NCI-H2196 (cell line): ENCODE measurements at regions not wholly inside any gene's neighbourhood (a gene's known extent, or its start where the extent isn't known, plus 50 kb on each side); places are given as distances from the start of the nearest gene placed in this dataset.

Experiments used
- DNase-seq: peaks from one replicate; lab custom pipeline; 2025; ENCODE audit not compliant: unreplicated experiment; lab: John Stamatoyannopoulos, UW

- DNase-seq, result no peak
These were observed 163.5 kb upstream of the LMO4 start for GRCh38 chr1:87165177-87165576.

GRCh38 chr1:87167157-87167789 lies 161.4 kb upstream of the LMO4 start:
- DNase-seq, result no peak

- DNase-seq, result no peak
These were observed 160.7 kb upstream of the LMO4 start for GRCh38 chr1:87167848-87168525.

GRCh38 chr1:87169263-87169910 lies 159.3 kb upstream of the LMO4 start:
- DNase-seq, result no peak

- no peak for DNase-seq
These were observed 158.5 kb upstream of the LMO4 start for GRCh38 chr1:87170157-87170556.

- DNase-seq, result no peak
These were observed 157.6 kb upstream of the LMO4 start for GRCh38 chr1:87170931-87171598.

GRCh38 chr1:87173231-87173630 lies 155.4 kb upstream of the LMO4 start:
- no peak for DNase-seq

DNA sequence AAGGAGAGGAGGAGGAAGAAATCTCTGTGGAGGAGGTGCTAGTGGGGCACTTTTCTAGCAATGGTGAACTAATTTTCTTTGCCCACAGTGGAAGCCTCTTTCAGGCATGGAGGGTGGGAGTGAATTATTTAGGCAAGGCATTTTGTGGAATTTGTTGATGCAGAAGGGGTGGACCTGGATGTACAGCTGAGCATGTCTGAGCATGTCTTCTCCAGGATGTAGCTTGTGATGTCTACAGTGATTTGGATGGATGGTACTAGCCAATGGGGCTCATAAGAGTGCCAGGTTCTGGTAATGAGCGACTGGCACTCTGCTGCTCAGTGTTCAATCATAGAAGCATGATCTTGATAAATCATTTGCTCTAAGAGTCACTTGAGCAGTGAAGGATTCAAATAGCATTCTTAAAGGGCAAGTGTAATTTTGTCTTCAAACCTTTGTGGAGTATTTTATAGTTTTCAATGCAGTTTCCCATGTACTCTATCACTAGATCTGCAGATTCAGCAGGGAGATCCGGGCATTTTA lies 153.9 kb upstream of the LMO4 start:
- DNase-seq, result no peak

GRCh38 chr1:87176087-87176486 lies 152.6 kb upstream of the LMO4 start:
- DNase-seq, result no peak

DNA sequence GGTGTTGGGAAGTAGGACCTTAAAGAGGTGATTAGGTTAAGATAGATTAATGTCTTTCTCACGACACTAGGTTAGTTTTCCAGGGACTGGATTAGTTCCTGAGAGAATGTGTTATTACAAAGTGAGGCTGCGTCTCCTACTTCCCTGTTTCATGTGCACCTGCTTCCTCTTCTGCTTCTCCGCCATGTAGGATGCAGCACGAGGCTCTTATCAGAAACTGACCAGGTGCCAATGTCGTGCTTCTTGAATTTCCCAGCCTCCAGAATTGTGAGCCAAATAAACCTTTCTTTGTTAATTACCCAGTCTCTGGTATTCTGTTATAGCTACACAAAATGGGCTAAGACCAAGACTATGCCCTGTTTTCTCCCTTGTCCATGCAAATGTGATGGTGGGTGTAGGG lies 152.2 kb upstream of the LMO4 start:
- no peak for DNase-seq

- DNase-seq, result no peak
These were observed 150.2 kb upstream of the LMO4 start for GRCh38 chr1:87178441-87178840.

DNA sequence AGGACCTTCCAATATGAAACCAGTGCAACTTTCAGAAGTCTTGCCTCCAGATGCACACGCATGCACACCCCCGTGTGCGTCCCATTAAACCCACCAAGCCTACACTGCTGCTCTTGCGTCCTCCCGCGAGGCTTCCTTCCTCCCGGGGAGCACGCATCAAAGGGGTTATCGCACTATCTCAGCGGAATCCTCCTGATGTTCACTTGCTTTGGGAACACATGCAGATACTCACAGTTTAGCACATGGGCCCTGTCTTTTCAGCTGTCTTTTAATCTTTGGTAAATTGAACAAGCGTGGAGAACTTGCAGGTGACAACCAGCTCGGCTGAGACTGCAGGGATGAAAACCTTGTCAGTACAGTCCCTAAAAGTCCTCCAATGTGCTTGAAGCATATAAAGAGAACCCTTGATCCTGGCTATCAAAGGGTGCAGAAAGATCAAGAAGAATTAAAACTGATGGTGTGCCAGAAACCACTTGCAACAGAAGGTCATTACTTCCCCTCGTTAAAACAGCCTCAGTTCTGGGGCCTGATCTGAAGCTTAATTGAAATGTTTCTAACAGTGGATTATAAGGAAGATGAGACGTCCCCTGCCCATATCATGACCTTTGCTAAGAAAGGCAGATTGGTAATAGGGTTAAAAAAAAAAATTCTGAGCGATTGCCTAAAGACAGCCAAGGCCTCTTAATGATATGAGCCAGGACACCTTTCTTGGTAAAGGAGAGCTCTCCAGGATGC lies 149.4 kb upstream of the LMO4 start:
- no peak for DNase-seq

DNA sequence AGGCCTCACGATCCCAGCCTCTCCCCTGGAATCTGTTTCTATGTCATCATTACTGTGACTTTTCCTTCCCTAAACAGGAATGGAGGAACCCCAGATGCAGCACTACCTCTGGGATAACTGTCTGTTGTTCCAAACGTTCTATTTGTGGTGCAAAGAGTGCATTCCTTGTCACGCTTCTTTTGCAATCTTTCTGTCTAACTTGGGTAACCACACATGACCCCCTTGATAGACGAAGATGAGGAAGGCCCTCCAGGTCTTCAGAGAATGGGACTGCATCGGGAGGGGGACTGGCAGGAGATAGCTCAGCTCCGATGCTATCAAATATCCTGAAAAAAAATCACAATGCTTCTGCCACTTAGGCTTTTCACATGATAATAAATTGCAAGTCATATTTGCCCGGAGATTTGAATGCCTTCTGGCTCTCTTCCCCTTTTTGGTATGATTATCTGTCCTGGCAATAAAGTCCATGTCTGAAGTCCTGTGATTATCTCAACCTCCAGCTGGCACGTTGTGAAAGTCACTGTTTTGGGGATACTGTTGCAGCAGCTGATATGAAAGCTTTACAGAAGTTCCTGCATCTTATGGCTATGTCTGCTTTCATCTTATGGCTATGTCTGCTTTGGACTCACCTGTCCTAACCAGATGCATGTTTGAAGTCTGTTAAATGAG lies 148.7 kb upstream of the LMO4 start:
- DNase-seq, result no peak

- DNase-seq, result no peak
These were observed 148.0 kb upstream of the LMO4 start for GRCh38 chr1:87180682-87181081.

- DNase-seq, result no peak
These were observed 146.1 kb upstream of the LMO4 start for GRCh38 chr1:87182611-87183010.

DNA sequence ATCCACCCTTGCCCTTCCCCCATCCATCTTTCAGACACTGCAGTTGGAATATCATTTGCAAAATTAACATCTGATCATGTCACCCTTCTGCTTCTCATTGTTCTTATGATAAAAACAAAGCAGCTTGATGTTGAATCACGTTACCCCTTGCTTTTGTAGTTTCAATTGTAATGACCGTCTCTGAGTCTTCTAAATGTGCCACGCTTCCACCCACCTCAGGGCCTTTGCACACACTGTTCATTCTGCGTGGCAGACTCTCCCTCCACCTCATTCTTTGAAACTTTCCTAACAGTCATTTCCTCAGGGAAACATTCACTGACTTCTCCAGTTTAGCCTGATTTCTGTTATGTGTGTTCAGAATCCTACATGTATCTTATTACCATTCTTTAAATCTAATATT lies 143.6 kb upstream of the LMO4 start:
- no peak for DNase-seq

DNA sequence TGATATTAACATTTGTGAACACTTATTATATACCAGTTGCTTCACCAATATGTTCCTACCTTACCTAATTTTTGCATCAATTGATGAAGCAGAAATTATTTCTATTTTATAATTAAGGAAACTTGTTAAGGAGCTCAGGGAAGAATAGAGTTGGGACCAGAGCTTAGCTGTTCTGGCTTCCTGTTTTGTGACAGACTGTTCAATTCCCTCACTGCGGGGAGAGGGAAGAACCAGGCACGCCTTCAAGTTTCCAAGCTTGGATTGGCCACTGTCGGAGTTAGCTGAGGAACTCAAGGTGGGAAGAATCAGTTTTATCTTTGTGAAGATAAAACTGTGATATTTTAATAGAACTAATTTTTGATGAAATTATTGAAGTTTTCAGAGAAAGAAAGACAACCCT lies 142.3 kb upstream of the LMO4 start:
- no peak for DNase-seq

DNA sequence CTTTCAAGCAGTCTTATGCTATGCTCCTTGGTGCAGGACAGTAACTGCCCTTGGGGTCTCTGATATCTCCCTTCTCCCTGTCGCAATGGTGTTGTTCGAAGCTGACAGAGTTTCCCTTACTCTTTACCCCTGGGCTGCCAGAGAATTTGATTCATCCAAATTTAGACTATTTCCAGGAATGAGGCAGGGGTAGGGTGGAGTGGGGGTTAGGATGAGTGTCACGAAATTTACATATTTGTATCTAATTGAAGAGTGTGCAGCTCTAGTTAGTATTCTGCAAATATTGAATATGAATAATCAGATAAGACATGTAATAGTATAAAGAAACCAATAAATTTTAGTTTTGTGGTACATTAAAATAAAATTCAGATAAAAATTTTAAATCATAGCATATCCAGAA lies 140.0 kb upstream of the LMO4 start:
- no peak for DNase-seq

DNA sequence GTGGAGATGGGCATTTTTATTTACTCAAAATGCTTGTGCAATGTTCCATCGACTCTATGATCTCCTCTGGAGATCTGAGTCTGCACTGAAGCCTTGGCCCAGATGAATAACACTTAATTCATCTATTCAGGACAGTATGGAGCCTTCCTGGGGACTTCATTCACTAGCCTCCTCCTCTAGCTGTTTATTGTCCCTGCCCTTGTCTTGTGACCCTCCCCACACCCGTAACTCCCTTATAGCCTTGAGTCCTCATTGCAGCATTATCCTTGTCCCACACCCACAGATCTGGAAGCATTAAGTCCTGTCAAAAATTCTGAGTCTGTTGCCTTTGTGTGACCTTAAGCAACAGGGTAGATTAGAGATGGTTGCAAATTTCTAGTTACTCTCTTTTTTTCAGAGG lies 138.3 kb upstream of the LMO4 start:
- no peak for DNase-seq

DNA sequence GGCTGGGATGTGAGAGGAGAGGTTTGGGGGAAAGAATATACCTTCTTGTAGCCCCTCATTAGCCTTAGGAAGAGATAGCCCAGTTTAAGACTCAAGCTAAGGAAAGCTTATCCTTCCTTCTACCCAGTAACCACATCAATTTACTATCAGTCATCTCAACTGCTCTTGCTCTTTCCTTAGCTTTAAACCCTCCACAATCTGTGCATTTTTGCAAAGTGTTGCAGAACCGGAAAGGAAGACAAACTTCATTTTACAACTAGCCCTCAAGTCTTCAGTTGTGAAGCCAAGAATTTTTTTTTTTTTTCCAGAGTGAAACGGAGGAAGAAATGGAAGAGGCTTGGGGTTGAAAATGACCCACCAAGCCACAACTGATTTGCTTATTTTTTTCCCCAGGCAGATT lies 137.0 kb upstream of the LMO4 start:
- no peak for DNase-seq
